ENCODE measurements at regions not wholly inside any gene's neighbourhood (a gene's known extent, or its start where the extent isn't known, plus 50 kb on each side); places are given as distances from the start of the nearest gene placed in this dataset.
A peak's percentile ranks its signal among the peaks of the same experiment; 100 is the strongest.

- TF ChIP-seq, protein P1, sequence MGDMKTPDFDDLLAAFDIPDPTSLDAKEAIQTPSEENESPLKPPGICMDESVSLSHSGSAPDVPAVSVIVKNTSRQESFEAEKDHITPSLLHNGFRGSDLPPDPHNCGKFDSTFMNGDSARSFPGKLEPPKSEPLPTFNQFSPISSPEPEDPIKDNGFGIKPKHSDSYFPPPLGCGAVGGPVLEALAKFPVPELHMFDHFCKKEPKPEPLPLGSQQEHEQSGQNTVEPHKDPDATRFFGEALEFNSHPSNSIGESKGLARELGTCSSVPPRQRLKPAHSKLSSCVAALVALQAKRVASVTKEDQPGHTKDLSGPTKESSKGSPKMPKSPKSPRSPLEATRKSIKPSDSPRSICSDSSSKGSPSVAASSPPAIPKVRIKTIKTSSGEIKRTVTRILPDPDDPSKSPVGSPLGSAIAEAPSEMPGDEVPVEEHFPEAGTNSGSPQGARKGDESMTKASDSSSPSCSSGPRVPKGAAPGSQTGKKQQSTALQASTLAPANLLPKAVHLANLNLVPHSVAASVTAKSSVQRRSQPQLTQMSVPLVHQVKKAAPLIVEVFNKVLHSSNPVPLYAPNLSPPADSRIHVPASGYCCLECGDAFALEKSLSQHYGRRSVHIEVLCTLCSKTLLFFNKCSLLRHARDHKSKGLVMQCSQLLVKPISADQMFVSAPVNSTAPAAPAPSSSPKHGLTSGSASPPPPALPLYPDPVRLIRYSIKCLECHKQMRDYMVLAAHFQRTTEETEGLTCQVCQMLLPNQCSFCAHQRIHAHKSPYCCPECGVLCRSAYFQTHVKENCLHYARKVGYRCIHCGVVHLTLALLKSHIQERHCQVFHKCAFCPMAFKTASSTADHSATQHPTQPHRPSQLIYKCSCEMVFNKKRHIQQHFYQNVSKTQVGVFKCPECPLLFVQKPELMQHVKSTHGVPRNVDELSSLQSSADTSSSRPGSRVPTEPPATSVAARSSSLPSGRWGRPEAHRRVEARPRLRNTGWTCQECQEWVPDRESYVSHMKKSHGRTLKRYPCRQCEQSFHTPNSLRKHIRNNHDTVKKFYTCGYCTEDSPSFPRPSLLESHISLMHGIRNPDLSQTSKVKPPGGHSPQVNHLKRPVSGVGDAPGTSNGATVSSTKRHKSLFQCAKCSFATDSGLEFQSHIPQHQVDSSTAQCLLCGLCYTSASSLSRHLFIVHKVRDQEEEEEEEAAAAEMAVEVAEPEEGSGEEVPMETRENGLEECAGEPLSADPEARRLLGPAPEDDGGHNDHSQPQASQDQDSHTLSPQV (IDR thresholded peaks at IDR 0.05): 0 out of 2 replicates have a peak, but pooled peaks have one; percentile 56
- no peak for TF ChIP-seq SIX5 (IDR thresholded peaks at IDR 0.05; ENCODE audit: borderline replicate concordance in 1 of 2, insufficient read depth in 1 of 2, low read depth in 1 of 2, low read length in 2 of 2)
- no peak for TF ChIP-seq IRF2 (CRISPR knock-in tag; IDR thresholded peaks at IDR 0.05)
- no peak for TF ChIP-seq PHTF2 (CRISPR knock-in tag; IDR thresholded peaks at IDR 0.05)
- no peak for TF ChIP-seq MCM7 (IDR thresholded peaks at IDR 0.05)
- TF ChIP-seq HCFC1 (IDR thresholded peaks at IDR 0.05; ENCODE audit: low read depth, low read length): no peak; the same call in 1 of the 2 replicates
- TF ChIP-seq, protein P2, sequence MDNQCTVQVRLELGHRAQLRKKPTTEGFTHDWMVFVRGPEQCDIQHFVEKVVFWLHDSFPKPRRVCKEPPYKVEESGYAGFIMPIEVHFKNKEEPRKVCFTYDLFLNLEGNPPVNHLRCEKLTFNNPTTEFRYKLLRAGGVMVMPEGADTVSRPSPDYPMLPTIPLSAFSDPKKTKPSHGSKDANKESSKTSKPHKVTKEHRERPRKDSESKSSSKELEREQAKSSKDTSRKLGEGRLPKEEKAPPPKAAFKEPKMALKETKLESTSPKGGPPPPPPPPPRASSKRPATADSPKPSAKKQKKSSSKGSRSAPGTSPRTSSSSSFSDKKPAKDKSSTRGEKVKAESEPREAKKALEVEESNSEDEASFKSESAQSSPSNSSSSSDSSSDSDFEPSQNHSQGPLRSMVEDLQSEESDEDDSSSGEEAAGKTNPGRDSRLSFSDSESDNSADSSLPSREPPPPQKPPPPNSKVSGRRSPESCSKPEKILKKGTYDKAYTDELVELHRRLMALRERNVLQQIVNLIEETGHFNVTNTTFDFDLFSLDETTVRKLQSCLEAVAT (IDR thresholded peaks at IDR 0.05): peak; percentile 44 to 99; a peak in 2 of 4 replicates
- no peak for TF ChIP-seq ATF1 (CRISPR knock-in tag; IDR thresholded peaks at IDR 0.05)
- TF ChIP-seq ATF1 (tag; IDR thresholded peaks at IDR 0.05): peak; percentile 87
- TF ChIP-seq GABPB2 (CRISPR knock-in tag; conservative IDR thresholded peaks at IDR 0.05): no peak; the same call in 1 of the 2 replicates
- TF ChIP-seq, protein P3, sequence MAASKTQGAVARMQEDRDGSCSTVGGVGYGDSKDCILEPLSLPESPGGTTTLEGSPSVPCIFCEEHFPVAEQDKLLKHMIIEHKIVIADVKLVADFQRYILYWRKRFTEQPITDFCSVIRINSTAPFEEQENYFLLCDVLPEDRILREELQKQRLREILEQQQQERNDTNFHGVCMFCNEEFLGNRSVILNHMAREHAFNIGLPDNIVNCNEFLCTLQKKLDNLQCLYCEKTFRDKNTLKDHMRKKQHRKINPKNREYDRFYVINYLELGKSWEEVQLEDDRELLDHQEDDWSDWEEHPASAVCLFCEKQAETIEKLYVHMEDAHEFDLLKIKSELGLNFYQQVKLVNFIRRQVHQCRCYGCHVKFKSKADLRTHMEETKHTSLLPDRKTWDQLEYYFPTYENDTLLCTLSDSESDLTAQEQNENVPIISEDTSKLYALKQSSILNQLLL (CRISPR knock-in tag; IDR thresholded peaks at IDR 0.05; ENCODE audit: borderline replicate concordance): no peak
- no peak for TF ChIP-seq RBM14 (IDR thresholded peaks at IDR 0.05; ENCODE audit: borderline replicate concordance, insufficient read depth, low read depth, low read length)
- TF ChIP-seq TAF1 (IDR thresholded peaks at IDR 0.05; ENCODE audit: control insufficient read depth, extremely low read depth, insufficient read depth, low read length, severe bottlenecking): peak; percentile 64
- peak in 1 of 2 experiments; percentile 93; a peak in 2 of 3 replicates for TF ChIP-seq CBX3 (IDR thresholded peaks at IDR 0.05; ENCODE audit: borderline replicate concordance in 1 of 2, low read length in 2 of 2)
- no peak for TF ChIP-seq NELFE (IDR thresholded peaks at IDR 0.05; ENCODE audit: insufficient read depth, insufficient read length)
- peak; percentile 100 for TF ChIP-seq CBFA2T2 (conservative IDR thresholded peaks at IDR 0.05)
- TF ChIP-seq KAT2B (IDR thresholded peaks at IDR 0.05; ENCODE audit: low read depth, low read length): no peak
- TF ChIP-seq MED1 (CRISPR knock-in tag; IDR thresholded peaks at IDR 0.05; ENCODE audit: borderline replicate concordance): no peak
- TF ChIP-seq ZNF778 (CRISPR knock-in tag; IDR thresholded peaks at IDR 0.05): no peak
- TF ChIP-seq MAFF (IDR thresholded peaks at IDR 0.05; ENCODE audit: low read length): no peak
- TF ChIP-seq ZKSCAN8 (CRISPR knock-in tag; IDR thresholded peaks at IDR 0.05): peak; percentile 88; the same call in 1 of the 2 replicates
- TF ChIP-seq PHF21A (IDR thresholded peaks at IDR 0.05; ENCODE audit: borderline replicate concordance, low read depth): no peak
These were observed 187.1 kb upstream of the TCF21 start (continued) for GRCh38 chr6:133701633-133702331.

All from K562 (cell line).